H9 (cell line): ENCODE measurements at regions not wholly inside any gene's neighbourhood (a gene's known extent, or its start where the extent isn't known, plus 50 kb on each side); places are given as distances from the start of the nearest gene placed in this dataset.

Experiments
- DNase-seq: peaks from one replicate; pipeline ENCODE4 v3.0.0-alpha.2; 2017
- H2AFZ ChIP-seq: one replicate; pipeline ENCODE4 v1.6.1; 2013; ENCODE audit warnings: mild to moderate bottlenecking, low read length, control low read depth, moderate library complexity
- H2AK5ac ChIP-seq: 2 replicates; pipeline ENCODE4 v1.6.1; 2013; ENCODE audit warnings: low read length, control low read depth, mixed read lengths; ENCODE audit not compliant: insufficient read length
- H2BK120ac ChIP-seq: one replicate; pipeline ENCODE4 v1.6.1; 2013; ENCODE audit warnings: low read depth, mild to moderate bottlenecking, low read length, control low read depth, inconsistent platforms; ENCODE audit not compliant: poor library complexity, severe bottlenecking
- H2BK12ac ChIP-seq: 2 replicates; pipeline ENCODE4 v1.6.1; 2013; ENCODE audit warnings: low read length, control low read depth, mixed read lengths, low read depth; ENCODE audit not compliant: insufficient read length
- H2BK15ac ChIP-seq: 2 replicates; pipeline ENCODE4 v1.6.1; 2013; ENCODE audit warnings: low read depth, low read length, control low read depth
- H2BK20ac ChIP-seq: one replicate; pipeline ENCODE4 v1.6.1; 2013; ENCODE audit warnings: low read depth, mild to moderate bottlenecking, low read length, control low read depth, inconsistent platforms; ENCODE audit not compliant: poor library complexity, severe bottlenecking
- H2BK5ac ChIP-seq: 2 replicates; pipeline ENCODE4 v1.6.1; 2013; ENCODE audit warnings: low read length, control low read depth, mixed read lengths; ENCODE audit not compliant: insufficient read length
- H3K14ac ChIP-seq: 2 replicates; pipeline ENCODE4 v1.6.1; 2013; ENCODE audit warnings: low read length, control low read depth; ENCODE audit not compliant: insufficient read depth
- H3K18ac ChIP-seq: 2 replicates; pipeline ENCODE4 v1.6.1; 2013; ENCODE audit warnings: low read depth, mild to moderate bottlenecking, mixed read lengths, low read length, control low read depth; ENCODE audit not compliant: insufficient read length
- H3K23ac ChIP-seq: 2 replicates; pipeline ENCODE4 v1.6.1; 2013; ENCODE audit warnings: low read length, control low read depth, mixed read lengths, low read depth; ENCODE audit not compliant: insufficient read length
- H3K23me2 ChIP-seq: 2 replicates; pipeline ENCODE4 v1.6.1; 2013; ENCODE audit warnings: low read depth, mild to moderate bottlenecking, mixed read lengths, low read length, control low read depth; ENCODE audit not compliant: insufficient read length, poor library complexity, severe bottlenecking
- H3K27ac ChIP-seq: 2 replicates; pipeline ENCODE4 v1.5.1; 2013; ENCODE audit warnings: low read length, control low read depth, mixed read lengths, low read depth; ENCODE audit not compliant: insufficient read length
- H3K27me3 ChIP-seq: 2 replicates; pipeline ENCODE4 v1.6.1; 2013; ENCODE audit warnings: low read length, control low read depth, inconsistent platforms; ENCODE audit not compliant: insufficient read depth
- H3K4ac ChIP-seq: 2 replicates; pipeline ENCODE4 v1.6.1; 2013; ENCODE audit warnings: low read depth, mild to moderate bottlenecking, control low read depth, inconsistent platforms, low read length, moderate library complexity
- H3K4me1 ChIP-seq: 2 replicates; pipeline ENCODE4 v1.6.1; 2013; ENCODE audit warnings: low read length, control low read depth, inconsistent platforms; ENCODE audit not compliant: insufficient read depth
- H3K4me2 ChIP-seq: 2 replicates; pipeline ENCODE4 v1.6.1; 2013; ENCODE audit warnings: low read length, control low read depth, mixed read lengths; ENCODE audit not compliant: insufficient read length, insufficient read depth
- H3K56ac ChIP-seq: 2 replicates; pipeline ENCODE4 v1.6.1; 2013; ENCODE audit warnings: low read depth, mild to moderate bottlenecking, mixed read lengths, low read length, control low read depth; ENCODE audit not compliant: insufficient read length
- H3K79me1 ChIP-seq: 2 replicates; pipeline ENCODE4 v1.6.1; 2013; ENCODE audit warnings: low read depth, mild to moderate bottlenecking, moderate library complexity, low read length, control low read depth, inconsistent platforms; ENCODE audit not compliant: insufficient read depth, poor library complexity, severe bottlenecking
- H3K79me2 ChIP-seq: 2 replicates; pipeline ENCODE4 v1.6.1; 2013; ENCODE audit warnings: low read length, control low read depth, inconsistent platforms; ENCODE audit not compliant: insufficient read depth
- H3K9ac ChIP-seq: 2 replicates; pipeline ENCODE4 v1.6.1; 2013; ENCODE audit warnings: low read length, control low read depth, mixed read lengths; ENCODE audit not compliant: insufficient read length; ENCODE audit errors: extremely low read depth
- H3K9me3 ChIP-seq: one replicate; pipeline ENCODE4 v1.6.1; 2013; ENCODE audit warnings: low read depth, low read length, inconsistent platforms; ENCODE audit not compliant: control insufficient read depth
- H3T11ph ChIP-seq: one replicate; pipeline ENCODE4 v1.6.1; 2013; ENCODE audit warnings: mild to moderate bottlenecking, low read length, control low read depth, inconsistent platforms
- H4K20me1 ChIP-seq: one replicate; pipeline ENCODE4 v1.6.1; 2013; ENCODE audit not compliant: control insufficient read depth, insufficient read length, insufficient read depth
- H4K5ac ChIP-seq: 2 replicates; pipeline ENCODE4 v1.6.1; 2013; ENCODE audit warnings: low read depth, mild to moderate bottlenecking, mixed read lengths, low read length, control low read depth; ENCODE audit not compliant: insufficient read length
- H4K8ac ChIP-seq: replicated peaks from 2 replicates; pipeline ENCODE4 v1.6.1; 2013; ENCODE audit warnings: low read length, control low read depth, mixed read lengths, low read depth; ENCODE audit not compliant: insufficient read length
- H4K91ac ChIP-seq: 2 replicates; pipeline ENCODE4 v1.6.1; 2013; ENCODE audit warnings: low read depth, mild to moderate bottlenecking, moderate library complexity, mixed read lengths, low read length, control low read depth; ENCODE audit not compliant: insufficient read length
- H3K27ac Mint-ChIP-seq, 3 experiments: 2 replicates in 2 of 3; 3 replicates in 1 of 3; pipeline ENCODE4 v1.8.0; 2020 to 2021; ENCODE audit warnings: mixed read lengths in 3 of 3, mild to moderate bottlenecking in 1 of 3, moderate library complexity in 1 of 3
- H3K27me3 Mint-ChIP-seq: 2 replicates; pipeline ENCODE4 v1.8.0; 2021; ENCODE audit warnings: low read depth, mild to moderate bottlenecking, moderate library complexity, mixed read lengths
- H3K36me3 Mint-ChIP-seq, 3 experiments: 2 replicates in 2 of 3; 3 replicates in 1 of 3; pipeline ENCODE4 v1.8.0; 2020 to 2021; ENCODE audit warnings: low read depth in 3 of 3, mixed read lengths in 3 of 3; ENCODE audit not compliant: insufficient read depth in 1 of 3
- H3K4me1 Mint-ChIP-seq, 2 experiments: 2 replicates each; pipeline ENCODE4 v1.8.0; 2020; ENCODE audit warnings: mixed read lengths in 2 of 2
- H3K4me3 Mint-ChIP-seq, 2 experiments: 2 replicates in 1 of 2; 3 replicates in 1 of 2; pipeline ENCODE4 v1.8.0; 2020 to 2021; ENCODE audit warnings: mild to moderate bottlenecking in 2 of 2, mixed read lengths in 2 of 2, moderate library complexity in 1 of 2
- H3K9me3 Mint-ChIP-seq, 2 experiments: 2 replicates in 1 of 2; 3 replicates in 1 of 2; pipeline ENCODE4 v1.8.0; 2020; ENCODE audit warnings: mild to moderate bottlenecking in 2 of 2, mixed read lengths in 2 of 2, moderate library complexity in 1 of 2
- WGBS: extraction: QIAGEN DNeasy Blood & Tissue Kit; methylation state at CpG from one replicate; pipeline ENCODE4 v1.1.7; 2013; ENCODE audit warnings: missing lambda C conversion rate, low lambda C conversion rate, mixed read lengths; ENCODE audit not compliant: insufficient read length; ENCODE audit errors: extremely low coverage; 5-methylcytosine and 5-hydroxymethylcytosine counted together
- TF ChIP-seq, protein P1 (sequence below): fragments of 200-600 bp; sonication (generic); conservative IDR thresholded peaks from 3 replicates; pipeline ENCODE4 v1.8.0; 2021; ENCODE audit warnings: antibody characterized with exemption, mild to moderate bottlenecking

- Histone ChIP-seq H3K56ac (no peak overlapping the region), H2BK5ac (no peak overlapping the region), H3K9me3 (no peaks in the 10 kb centered on the region), H3K79me1 (no peaks in the 10 kb centered on the region), H3K4me1 (0 out of 2 replicates have a peak, but pooled peaks cover 5% of the 10 kb centered on the region), H3K23me2 (no peaks in the 10 kb centered on the region), H3K4me2 (no peak overlapping the region), H3K9ac (no peak overlapping the region), H4K20me1 (no peaks in the 10 kb centered on the region), H4K8ac (no peak overlapping the region), H4K5ac (no peak overlapping the region), H3K79me2 (no peaks in the 10 kb centered on the region), H3K14ac (no peak overlapping the region), H2BK20ac (no peak overlapping the region), H2AFZ (no peak overlapping the region), H3K4ac (no peak overlapping the region), H3T11ph (no peak overlapping the region), H2BK15ac (no peak overlapping the region), H3K18ac (no peak overlapping the region), H3K27ac (no peak overlapping the region), H2AK5ac (no peak overlapping the region), H2BK12ac (no peak overlapping the region), H4K91ac (no peak overlapping the region), H2BK120ac (no peak overlapping the region), H3K27me3 (no peaks in the 10 kb centered on the region), H3K23ac (no peak overlapping the region)
- no peak for DNase-seq
- no peaks in the 10 kb centered on the region for H3K36me3 Mint-ChIP-seq
- H3K27me3 Mint-ChIP-seq: no peaks in the 10 kb centered on the region
- WGBS: no CpG with 5 or more reads among the region's 2 CpGs
- TF ChIP-seq, protein P1, sequence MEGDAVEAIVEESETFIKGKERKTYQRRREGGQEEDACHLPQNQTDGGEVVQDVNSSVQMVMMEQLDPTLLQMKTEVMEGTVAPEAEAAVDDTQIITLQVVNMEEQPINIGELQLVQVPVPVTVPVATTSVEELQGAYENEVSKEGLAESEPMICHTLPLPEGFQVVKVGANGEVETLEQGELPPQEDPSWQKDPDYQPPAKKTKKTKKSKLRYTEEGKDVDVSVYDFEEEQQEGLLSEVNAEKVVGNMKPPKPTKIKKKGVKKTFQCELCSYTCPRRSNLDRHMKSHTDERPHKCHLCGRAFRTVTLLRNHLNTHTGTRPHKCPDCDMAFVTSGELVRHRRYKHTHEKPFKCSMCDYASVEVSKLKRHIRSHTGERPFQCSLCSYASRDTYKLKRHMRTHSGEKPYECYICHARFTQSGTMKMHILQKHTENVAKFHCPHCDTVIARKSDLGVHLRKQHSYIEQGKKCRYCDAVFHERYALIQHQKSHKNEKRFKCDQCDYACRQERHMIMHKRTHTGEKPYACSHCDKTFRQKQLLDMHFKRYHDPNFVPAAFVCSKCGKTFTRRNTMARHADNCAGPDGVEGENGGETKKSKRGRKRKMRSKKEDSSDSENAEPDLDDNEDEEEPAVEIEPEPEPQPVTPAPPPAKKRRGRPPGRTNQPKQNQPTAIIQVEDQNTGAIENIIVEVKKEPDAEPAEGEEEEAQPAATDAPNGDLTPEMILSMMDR: no peak
- H3K4me1 Mint-ChIP-seq: peaks cover 12 to 15% of the 10 kb centered on the region in 2 experiments
- H3K4me3 Mint-ChIP-seq: no peak overlapping the region
- H3K9me3 Mint-ChIP-seq: peaks cover 0 to 4% of the 10 kb centered on the region in 2 experiments; a peak in 1 of 5 replicates
- no peak overlapping the region for H3K27ac Mint-ChIP-seq
These were observed 237.5 kb downstream of the ACTR3 start for GRCh38 chr2:114127372-114127771.
